ENCODE measurements at regions not wholly inside any gene's neighbourhood (a gene's known extent, or its start where the extent isn't known, plus 50 kb on each side); places are given as distances from the start of the nearest gene placed in this dataset.
"Not testable (repeated sequence)": the region's sequence is repeated elsewhere in the genome, so short reads cannot be mapped to it uniquely, and the experiment has no call there.

- Mint-ChIP-seq H3K9me3 (no peaks in the 10 kb centered on the region), H3K36me3 (ENCODE audit: low read depth) (no peaks in the 10 kb centered on the region), H3K27me3 (ENCODE audit: low read depth) (no peaks in the 10 kb centered on the region), H3K4me1 (ENCODE audit: low read depth) (no peaks in the 10 kb centered on the region), H3K27ac (no peak overlapping the region), H3K4me3 (no peak overlapping the region)
- DNase-seq (ENCODE audit: low spot score) = no peak
Measured at GRCh38 chr6:92684386-92684785, 735.0 kb downstream of the EPHA7 start.

DNA sequence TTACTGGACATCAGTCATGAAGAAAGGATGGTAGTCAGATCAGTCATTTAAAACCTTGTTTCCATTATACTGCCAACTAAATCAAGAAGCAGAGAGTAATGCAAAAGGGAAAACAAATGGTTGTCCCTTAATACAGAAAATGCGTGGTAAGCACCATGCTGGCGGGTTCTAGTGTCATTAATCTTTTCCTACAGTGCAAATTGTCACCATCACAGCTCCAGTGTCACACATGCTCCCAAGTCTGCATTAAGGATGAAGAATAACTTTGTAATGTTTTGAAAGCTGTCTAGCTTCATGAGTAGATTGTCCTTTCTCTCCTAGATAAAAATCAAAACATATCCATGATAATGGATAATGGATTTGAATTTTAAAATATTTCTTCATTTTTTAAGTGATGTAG, 735.6 kb downstream of the EPHA7 start:
- H3K27ac Mint-ChIP-seq = no peak overlapping the region
- no peak overlapping the region for H3K4me3 Mint-ChIP-seq
- H3K9me3 Mint-ChIP-seq = no peaks in the 10 kb centered on the region
- no peak for DNase-seq (ENCODE audit: low spot score)
- no peaks in the 10 kb centered on the region for H3K36me3 Mint-ChIP-seq (ENCODE audit: low read depth)
- H3K27me3 Mint-ChIP-seq (ENCODE audit: low read depth) = no peaks in the 10 kb centered on the region
- no peaks in the 10 kb centered on the region for H3K4me1 Mint-ChIP-seq (ENCODE audit: low read depth)

DNA sequence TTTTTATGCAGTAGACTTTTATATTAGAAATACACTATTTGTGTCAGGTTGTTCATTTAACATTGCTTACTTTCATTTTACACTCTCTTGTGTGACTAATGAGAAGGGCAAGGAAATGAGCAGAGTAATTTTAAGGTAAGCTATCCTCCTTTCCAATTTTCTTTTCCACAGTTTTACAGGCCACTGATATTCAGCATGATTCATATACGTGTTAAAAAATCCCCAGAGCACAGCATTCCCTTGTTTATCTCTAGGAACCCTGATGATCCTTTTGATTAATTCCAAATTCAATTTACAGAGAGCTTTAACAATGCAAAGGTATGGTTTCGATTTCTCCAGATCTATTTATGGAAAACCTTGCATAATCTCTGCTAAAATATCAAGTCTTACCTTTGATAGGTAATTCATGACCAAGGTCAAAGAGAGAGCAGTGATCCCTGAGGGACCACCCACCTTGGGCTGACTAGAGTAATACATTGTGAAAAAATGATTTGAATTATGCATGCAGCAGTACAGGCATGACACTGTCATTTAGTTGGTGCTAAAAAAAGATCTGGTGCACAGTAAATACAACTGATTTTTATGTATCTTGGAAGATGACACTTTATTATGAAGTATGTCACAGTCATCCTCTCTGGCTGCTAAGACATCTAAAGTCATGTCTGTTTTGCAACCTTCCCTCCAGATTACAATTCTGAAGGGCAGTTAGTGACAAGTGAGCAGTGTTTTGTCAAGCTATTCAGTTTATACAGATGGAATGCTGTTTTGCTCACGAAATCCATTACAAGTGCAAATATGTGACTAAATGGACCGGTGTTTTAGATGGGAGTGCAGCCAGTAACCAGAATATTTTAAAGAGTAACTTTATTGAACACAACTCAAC, 736.6 kb downstream of the EPHA7 start:
- H3K27me3 Mint-ChIP-seq (ENCODE audit: low read depth) = no peaks in the 10 kb centered on the region
- no peak for DNase-seq (ENCODE audit: low spot score)
- no peak overlapping the region for H3K27ac Mint-ChIP-seq
- no peaks in the 10 kb centered on the region for H3K36me3 Mint-ChIP-seq (ENCODE audit: low read depth)
- H3K9me3 Mint-ChIP-seq = no peaks in the 10 kb centered on the region
- no peaks in the 10 kb centered on the region for H3K4me1 Mint-ChIP-seq (ENCODE audit: low read depth)
- no peak overlapping the region for H3K4me3 Mint-ChIP-seq

DNA sequence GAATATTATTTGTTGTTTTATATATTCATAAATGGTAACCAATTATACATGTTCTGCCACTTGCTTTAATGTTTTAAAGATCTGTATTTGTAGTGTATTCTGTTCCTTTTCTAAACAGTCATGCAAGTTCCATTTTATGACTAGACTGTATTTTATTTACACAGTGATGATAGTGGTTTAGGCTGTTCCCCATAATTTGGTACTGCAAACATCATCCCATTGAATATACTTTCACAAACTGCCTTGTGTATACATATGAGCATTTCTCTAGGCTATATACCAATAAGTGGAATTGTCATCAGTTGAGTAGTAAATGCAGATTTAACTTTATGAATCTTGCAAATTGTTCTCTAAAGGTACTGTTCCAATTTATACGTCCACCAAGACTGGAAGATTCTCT, 738.0 kb downstream of the EPHA7 start:
- Mint-ChIP-seq H3K4me1 (ENCODE audit: low read depth) (no peaks in the 10 kb centered on the region), H3K27ac (no peak overlapping the region), H3K27me3 (ENCODE audit: low read depth) (no peaks in the 10 kb centered on the region), H3K36me3 (ENCODE audit: low read depth) (no peaks in the 10 kb centered on the region), H3K9me3 (peaks cover 5% of the 10 kb centered on the region), H3K4me3 (no peak overlapping the region)
- DNase-seq (ENCODE audit: low spot score) = no peak

DNA sequence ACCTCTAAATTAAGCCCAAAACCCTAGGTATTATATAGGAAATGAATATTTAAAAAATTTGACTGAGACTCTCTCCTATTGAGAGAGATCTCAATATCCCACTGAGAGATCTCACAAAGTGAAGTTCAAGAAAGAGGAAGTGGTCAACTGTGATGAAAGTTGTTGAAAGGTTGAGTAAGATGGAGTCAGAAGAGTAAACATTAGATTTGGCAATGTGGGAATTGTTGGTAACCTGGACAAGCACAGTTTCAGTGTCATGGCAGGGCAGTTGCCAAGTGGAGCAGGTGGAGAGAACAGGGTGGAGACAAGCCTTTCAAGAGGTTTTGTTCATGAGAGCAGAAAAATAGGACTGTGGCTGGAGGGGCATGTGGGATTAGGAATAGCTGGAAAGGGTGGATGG, 747.9 kb downstream of the EPHA7 start:
- H3K27me3 Mint-ChIP-seq (ENCODE audit: low read depth); DNase-seq (ENCODE audit: low spot score); H3K36me3 Mint-ChIP-seq (ENCODE audit: low read depth); H3K4me1 Mint-ChIP-seq (ENCODE audit: low read depth); H3K27ac Mint-ChIP-seq; H3K4me3 Mint-ChIP-seq: not testable (repeated sequence)
- H3K9me3 Mint-ChIP-seq = peaks cover 22% of the 10 kb centered on the region

GRCh38 chr6:92667843-92668242, 751.5 kb downstream of the EPHA7 start:
- Mint-ChIP-seq H3K4me3 (no peak overlapping the region), H3K9me3 (peaks cover 7% of the 10 kb centered on the region), H3K36me3 (ENCODE audit: low read depth) (no peaks in the 10 kb centered on the region), H3K27me3 (ENCODE audit: low read depth) (no peaks in the 10 kb centered on the region), H3K27ac (no peak overlapping the region), H3K4me1 (ENCODE audit: low read depth) (no peaks in the 10 kb centered on the region)
- no peak for DNase-seq (ENCODE audit: low spot score)

GRCh38 chr6:92648364-92649086, 770.8 kb downstream of the EPHA7 start:
- Mint-ChIP-seq H3K4me3 (no peak overlapping the region), H3K9me3 (peaks cover 4% of the 10 kb centered on the region)

DNA sequence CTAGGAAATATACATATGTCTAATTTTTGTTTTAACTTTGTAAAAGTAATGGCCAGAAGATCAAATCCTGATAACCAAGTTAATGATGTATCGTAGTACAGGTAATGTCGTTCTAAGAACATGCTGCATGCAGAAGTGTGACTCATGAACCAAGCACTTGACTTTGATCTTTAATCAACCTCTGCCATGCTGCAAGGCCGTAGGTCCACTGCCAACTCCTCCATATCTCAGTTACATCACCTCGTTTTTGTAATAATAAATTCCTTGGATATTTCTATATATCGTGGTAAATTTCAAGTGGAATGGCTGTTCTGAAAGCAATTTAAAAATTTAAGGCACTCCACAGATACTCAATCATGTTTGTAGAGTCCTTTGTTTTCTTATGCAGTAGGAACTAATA, 771.7 kb downstream of the EPHA7 start:
- Mint-ChIP-seq H3K36me3 (ENCODE audit: low read depth) (no peaks in the 10 kb centered on the region), H3K27me3 (ENCODE audit: low read depth) (no peaks in the 10 kb centered on the region), H3K27ac (no peak overlapping the region), H3K4me3 (no peak overlapping the region), H3K9me3 (peaks cover 5% of the 10 kb centered on the region), H3K4me1 (ENCODE audit: low read depth) (no peaks in the 10 kb centered on the region)
- no peak for DNase-seq (ENCODE audit: low spot score)

More at GRCh38 chr6:92648364-92649086, 770.8 kb downstream of the EPHA7 start:
- Mint-ChIP-seq H3K27ac (no peak overlapping the region), H3K27me3 (ENCODE audit: low read depth) (no peaks in the 10 kb centered on the region), H3K4me1 (ENCODE audit: low read depth) (no peaks in the 10 kb centered on the region), H3K36me3 (ENCODE audit: low read depth) (no peaks in the 10 kb centered on the region)
- DNase-seq (ENCODE audit: low spot score) = no peak

DNA sequence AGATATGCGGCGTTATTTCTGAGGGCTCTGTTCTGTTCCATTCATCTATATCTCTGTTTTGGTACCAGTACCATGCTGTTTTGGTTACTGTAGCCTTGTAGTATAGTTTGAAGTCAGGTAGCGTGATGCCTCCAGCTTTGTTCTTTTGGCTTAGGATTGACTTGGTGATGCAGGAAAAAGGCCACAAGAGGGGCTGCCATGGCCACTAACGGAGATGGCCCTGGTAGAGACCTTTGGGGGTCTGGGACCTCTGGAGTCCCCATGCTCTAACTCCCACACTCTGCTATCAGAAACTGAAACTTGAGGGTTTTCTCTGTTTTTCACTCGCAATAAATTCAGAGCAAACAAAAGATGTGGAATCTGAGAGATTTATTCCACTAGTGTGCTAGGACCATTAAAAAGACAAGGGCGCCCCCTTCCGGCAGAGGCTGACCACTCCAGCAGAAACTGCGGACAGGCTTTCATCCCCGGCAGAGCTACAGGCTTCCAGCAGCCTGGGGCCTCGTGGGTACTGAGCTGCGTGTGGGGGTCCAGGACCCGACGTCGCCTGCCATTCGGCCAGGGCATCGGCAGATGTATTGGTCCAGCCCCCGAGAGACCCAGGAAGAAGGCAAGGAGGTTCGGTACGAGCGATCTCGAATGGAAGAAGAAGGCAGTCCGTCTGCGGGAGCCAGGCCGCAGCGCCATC, 775.1 kb downstream of the EPHA7 start:
- H3K4me3 Mint-ChIP-seq; H3K36me3 Mint-ChIP-seq (ENCODE audit: low read depth): not testable (repeated sequence)

DNA sequence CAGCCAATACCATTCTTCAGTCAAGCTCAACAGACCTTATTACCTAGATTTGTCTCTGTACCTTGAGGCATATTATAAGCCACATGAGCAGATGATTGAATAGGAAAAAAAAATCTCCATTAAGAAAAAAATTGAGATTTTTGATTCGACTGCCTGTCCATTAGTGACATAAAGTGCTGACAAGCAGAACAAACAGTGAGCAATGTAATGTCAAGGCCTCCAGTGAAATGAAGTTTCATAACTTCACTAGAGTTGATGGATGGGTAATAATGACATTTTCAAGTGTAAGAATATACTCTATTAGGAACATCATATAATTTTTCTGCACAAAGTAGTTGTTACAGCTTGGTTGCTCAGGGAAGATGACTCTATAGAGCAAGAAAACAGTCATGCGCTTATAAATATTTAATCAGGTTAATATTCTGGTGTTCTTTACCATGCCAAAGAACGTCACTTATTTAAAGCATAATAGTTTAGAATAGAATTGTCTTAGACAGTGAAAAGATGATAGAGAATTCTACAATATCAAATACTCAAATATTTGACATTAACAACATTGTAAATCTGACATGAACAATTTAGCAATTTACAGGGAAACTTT, 783.7 kb downstream of the EPHA7 start:
- Mint-ChIP-seq H3K27ac (no peak overlapping the region), H3K9me3 (peaks cover 3% of the 10 kb centered on the region), H3K36me3 (ENCODE audit: low read depth) (no peaks in the 10 kb centered on the region), H3K4me1 (ENCODE audit: low read depth) (no peaks in the 10 kb centered on the region), H3K4me3 (no peak overlapping the region), H3K27me3 (ENCODE audit: low read depth) (no peaks in the 10 kb centered on the region)
- DNase-seq (ENCODE audit: low spot score) = no peak

More for the DNA sequence above, 775.1 kb downstream of the EPHA7 start:
- H3K27me3 Mint-ChIP-seq (ENCODE audit: low read depth); H3K27ac Mint-ChIP-seq; H3K4me1 Mint-ChIP-seq (ENCODE audit: low read depth); DNase-seq (ENCODE audit: low spot score): not testable (repeated sequence)
- peaks cover 12% of the 10 kb centered on the region for H3K9me3 Mint-ChIP-seq

- no peak overlapping the region for H3K27ac Mint-ChIP-seq
- no peaks in the 10 kb centered on the region for H3K4me1 Mint-ChIP-seq (ENCODE audit: low read depth)
- H3K27me3 Mint-ChIP-seq (ENCODE audit: low read depth) = no peaks in the 10 kb centered on the region
- peaks cover 3% of the 10 kb centered on the region for H3K9me3 Mint-ChIP-seq
- no peak for DNase-seq (ENCODE audit: low spot score)
- no peak overlapping the region for H3K4me3 Mint-ChIP-seq
- no peaks in the 10 kb centered on the region for H3K36me3 Mint-ChIP-seq (ENCODE audit: low read depth)
Measured at GRCh38 chr6:92634561-92634960, 784.8 kb downstream of the EPHA7 start.

DNA sequence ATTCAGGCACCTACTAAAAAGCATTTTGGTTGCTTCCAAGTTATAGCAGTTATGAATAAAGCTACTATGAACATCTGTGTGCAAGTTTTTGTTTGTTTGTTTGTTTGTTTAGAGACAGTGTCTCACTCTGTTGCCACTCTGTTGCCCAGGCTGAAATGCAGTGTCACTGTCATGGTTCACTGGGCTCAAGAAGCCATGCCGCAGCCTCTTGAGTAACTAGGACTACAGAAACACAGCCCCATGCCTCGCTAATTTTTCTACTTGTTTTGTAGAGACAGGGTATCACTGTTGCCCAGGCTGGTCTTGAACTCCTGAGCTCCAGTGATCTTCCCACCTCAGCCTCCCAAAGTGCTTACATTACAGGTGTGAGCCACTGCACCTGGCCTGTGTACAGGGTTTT, 795.9 kb downstream of the EPHA7 start:
- Mint-ChIP-seq H3K36me3 (ENCODE audit: low read depth) (no peaks in the 10 kb centered on the region), H3K4me1 (ENCODE audit: low read depth) (no peaks in the 10 kb centered on the region), H3K9me3 (peaks cover 23% of the 10 kb centered on the region), H3K27ac (no peak overlapping the region), H3K4me3 (no peak overlapping the region), H3K27me3 (ENCODE audit: low read depth) (no peaks in the 10 kb centered on the region)
- no peak for DNase-seq (ENCODE audit: low spot score)

GRCh38 chr6:92617721-92618120, 801.6 kb downstream of the EPHA7 start:
- H3K4me1 Mint-ChIP-seq (ENCODE audit: low read depth) = no peaks in the 10 kb centered on the region
- H3K4me3 Mint-ChIP-seq = no peak overlapping the region
- H3K36me3 Mint-ChIP-seq (ENCODE audit: low read depth) = no peaks in the 10 kb centered on the region
- H3K27me3 Mint-ChIP-seq (ENCODE audit: low read depth) = no peaks in the 10 kb centered on the region
- peaks cover 39% of the 10 kb centered on the region for H3K9me3 Mint-ChIP-seq
- H3K27ac Mint-ChIP-seq = no peak overlapping the region
- no peak for DNase-seq (ENCODE audit: low spot score)

DNA sequence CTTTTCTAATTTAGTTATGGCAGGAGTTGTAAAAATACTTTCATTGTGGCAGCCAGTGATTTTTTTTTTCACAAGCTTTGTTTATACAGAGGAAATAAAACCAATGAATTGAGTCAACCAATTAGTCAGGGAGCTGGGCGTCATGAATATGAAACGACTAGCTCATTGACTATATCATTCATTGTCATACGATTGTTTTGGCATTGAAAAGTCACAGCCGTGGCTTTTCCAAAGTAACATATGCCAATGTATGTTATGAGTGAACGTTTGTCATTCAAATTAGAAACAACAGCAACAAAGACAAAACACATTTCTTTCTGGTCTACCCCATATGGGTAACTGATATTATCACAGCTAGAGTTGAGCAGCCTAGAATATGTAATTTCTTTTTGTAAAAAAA, 810.6 kb downstream of the EPHA7 start:
- H3K4me1 Mint-ChIP-seq (ENCODE audit: low read depth) = no peaks in the 10 kb centered on the region
- no peaks in the 10 kb centered on the region for H3K27me3 Mint-ChIP-seq (ENCODE audit: low read depth)
- no peak overlapping the region for H3K4me3 Mint-ChIP-seq
- no peaks in the 10 kb centered on the region for H3K36me3 Mint-ChIP-seq (ENCODE audit: low read depth)
- no peak for DNase-seq (ENCODE audit: low spot score)
- peaks cover 36% of the 10 kb centered on the region for H3K9me3 Mint-ChIP-seq
- no peak overlapping the region for H3K27ac Mint-ChIP-seq
